ENCODE measurements at regions not wholly inside any gene's neighbourhood (a gene's known extent, or its start where the extent isn't known, plus 50 kb on each side); places are given as distances from the start of the nearest gene placed in this dataset.
A peak's percentile ranks its signal among the peaks of the same experiment; 100 is the strongest.

GRCh38 chr10:75287697-75288096 lies 51.9 kb upstream of the COMTD1 start:
- Histone ChIP-seq H3K27me3 (no peaks in the 10 kb centered on the region), H3K9me3 (replicated peaks in 1 of 3) (no peaks in the 10 kb centered on the region), H3K36me3 (replicated peaks in 1 of 2) (no peaks in the 10 kb centered on the region), H3K27ac (no peak overlapping the region), H3K4me3 (no peak overlapping the region), H3K4me1 (replicated peaks in 1 of 2) (peaks cover 16 to 18% of the 10 kb centered on the region in 2 donors)
- TF ChIP-seq POLR2A (IDR thresholded peaks at IDR 0.05) (no peak), CTCF (IDR thresholded peaks at IDR 0.05) (no peak)
- DNase-seq, result peak in 1 of 7 donors; percentile 42
- WGBS, 4 donors, result 92 to 100% (median 96%) methylated on average over 2 to 4 of the region's 4 CpGs
- intact Hi-C loops (cut with DNase I), result no loop called here

- H3K4me3 ChIP-seq, result no peak overlapping the region
- 50 to 86% (median 83%) methylated on average over 1 to 2 of the region's 2 CpGs for WGBS, 4 donors
- intact Hi-C loops (cut with DNase I), result no loop called here
- DNase-seq, result no peak
- no peaks in the 10 kb centered on the region for H3K36me3 ChIP-seq (replicated peaks in 1 of 2)
- peaks cover 16 to 18% of the 10 kb centered on the region in 2 donors for H3K4me1 ChIP-seq (replicated peaks in 1 of 2)
- TF ChIP-seq CTCF (IDR thresholded peaks at IDR 0.05) (no peak), POLR2A (IDR thresholded peaks at IDR 0.05) (no peak)
- no peaks in the 10 kb centered on the region for H3K27me3 ChIP-seq
- no peaks in the 10 kb centered on the region for H3K9me3 ChIP-seq (replicated peaks in 1 of 3)
- H3K27ac ChIP-seq, result no peak overlapping the region
Measured at GRCh38 chr10:75286901-75287300, 51.1 kb upstream of the COMTD1 start.
